ENCODE measurements at regions not wholly inside any gene's neighbourhood (a gene's known extent, or its start where the extent isn't known, plus 50 kb on each side); places are given as distances from the start of the nearest gene placed in this dataset.

DNA sequence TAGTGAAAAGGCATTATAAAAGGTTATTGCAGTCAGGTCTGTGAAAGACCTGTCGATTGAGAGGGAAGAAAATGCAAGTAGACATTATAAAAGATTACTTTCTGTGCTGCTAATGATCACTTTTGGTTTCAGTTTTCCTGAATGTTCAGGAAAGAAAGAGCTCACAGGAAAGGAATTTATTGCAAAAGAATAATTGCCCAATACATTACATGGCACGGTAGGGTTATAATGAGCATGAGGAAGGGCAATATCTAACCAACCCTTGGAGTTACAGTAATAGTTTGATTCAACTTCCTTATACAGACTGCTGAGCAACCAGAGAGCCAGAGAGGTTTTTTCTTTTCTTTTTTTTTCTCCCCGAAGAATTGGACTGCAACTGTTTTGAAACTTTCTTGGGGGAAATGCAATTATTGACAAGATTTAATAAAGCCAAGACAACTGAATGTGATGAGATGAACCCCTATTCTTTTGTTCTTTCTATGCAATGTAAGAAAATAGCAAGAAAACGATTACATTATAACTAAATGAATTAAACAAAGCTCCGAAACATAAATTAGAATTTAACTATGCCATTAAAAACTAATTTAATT lies 247.0 kb downstream of the C4orf33 start:
- Histone ChIP-seq H3K4me1 (peaks cover 7% of the 10 kb centered on the region), H3K27ac (peak overlapping the region; percentile 61), H3K36me3 (no peaks in the 10 kb centered on the region), H3K27me3 (no peaks in the 10 kb centered on the region), H3K4me3 (peak overlapping the region in 1 of 2 donors; percentile 13), H3K9me3 (no peaks in the 10 kb centered on the region)
- intact Hi-C loops (cut with DNase I), result no loop called here
- TF ChIP-seq POLR2AphosphoS5 (IDR thresholded peaks at IDR 0.05; ENCODE audit: insufficient read depth in 1 of 2, low read depth in 1 of 2) (peak in 1 of 2 donors; percentile 73), POLR2A (IDR thresholded peaks at IDR 0.05) (no peak)
- TF ChIP-seq, protein P1, sequence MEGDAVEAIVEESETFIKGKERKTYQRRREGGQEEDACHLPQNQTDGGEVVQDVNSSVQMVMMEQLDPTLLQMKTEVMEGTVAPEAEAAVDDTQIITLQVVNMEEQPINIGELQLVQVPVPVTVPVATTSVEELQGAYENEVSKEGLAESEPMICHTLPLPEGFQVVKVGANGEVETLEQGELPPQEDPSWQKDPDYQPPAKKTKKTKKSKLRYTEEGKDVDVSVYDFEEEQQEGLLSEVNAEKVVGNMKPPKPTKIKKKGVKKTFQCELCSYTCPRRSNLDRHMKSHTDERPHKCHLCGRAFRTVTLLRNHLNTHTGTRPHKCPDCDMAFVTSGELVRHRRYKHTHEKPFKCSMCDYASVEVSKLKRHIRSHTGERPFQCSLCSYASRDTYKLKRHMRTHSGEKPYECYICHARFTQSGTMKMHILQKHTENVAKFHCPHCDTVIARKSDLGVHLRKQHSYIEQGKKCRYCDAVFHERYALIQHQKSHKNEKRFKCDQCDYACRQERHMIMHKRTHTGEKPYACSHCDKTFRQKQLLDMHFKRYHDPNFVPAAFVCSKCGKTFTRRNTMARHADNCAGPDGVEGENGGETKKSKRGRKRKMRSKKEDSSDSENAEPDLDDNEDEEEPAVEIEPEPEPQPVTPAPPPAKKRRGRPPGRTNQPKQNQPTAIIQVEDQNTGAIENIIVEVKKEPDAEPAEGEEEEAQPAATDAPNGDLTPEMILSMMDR (IDR thresholded peaks at IDR 0.05), result no peak
- DNase-seq (ENCODE audit: extremely low spot score in 2 of 2), result no peak

DNA sequence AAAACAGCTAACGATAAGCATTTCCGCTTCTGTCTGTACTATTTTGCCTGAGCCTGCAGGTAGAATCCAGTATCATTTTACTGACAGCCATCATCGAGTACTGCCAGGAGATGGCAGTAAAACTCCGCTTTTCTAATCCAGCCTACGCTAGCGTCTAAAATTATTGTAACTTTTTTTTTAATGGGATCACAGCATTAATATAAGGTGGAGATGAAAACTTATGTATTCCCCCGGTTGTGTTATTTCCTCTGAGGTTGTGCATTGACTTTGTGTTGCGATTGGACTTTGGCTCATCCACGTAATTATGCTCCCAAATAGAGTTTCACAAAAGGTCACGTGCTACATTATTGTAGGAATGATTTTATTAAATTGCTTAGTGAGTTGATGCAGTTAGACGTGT lies 248.1 kb downstream of the C4orf33 start:
- DNase-seq (ENCODE audit: extremely low spot score in 2 of 2), result no peak
- Histone ChIP-seq H3K27ac (no peak overlapping the region), H3K36me3 (no peaks in the 10 kb centered on the region), H3K4me1 (peaks cover 7% of the 10 kb centered on the region), H3K27me3 (no peaks in the 10 kb centered on the region), H3K4me3 (no peak overlapping the region), H3K9me3 (no peaks in the 10 kb centered on the region)
- intact Hi-C loops (cut with DNase I), result no loop called here
- TF ChIP-seq POLR2AphosphoS5 (IDR thresholded peaks at IDR 0.05; ENCODE audit: insufficient read depth in 1 of 2, low read depth in 1 of 2) (no peak), POLR2A (IDR thresholded peaks at IDR 0.05) (no peak)
- TF ChIP-seq, protein P1 (IDR thresholded peaks at IDR 0.05), result no peak

DNA sequence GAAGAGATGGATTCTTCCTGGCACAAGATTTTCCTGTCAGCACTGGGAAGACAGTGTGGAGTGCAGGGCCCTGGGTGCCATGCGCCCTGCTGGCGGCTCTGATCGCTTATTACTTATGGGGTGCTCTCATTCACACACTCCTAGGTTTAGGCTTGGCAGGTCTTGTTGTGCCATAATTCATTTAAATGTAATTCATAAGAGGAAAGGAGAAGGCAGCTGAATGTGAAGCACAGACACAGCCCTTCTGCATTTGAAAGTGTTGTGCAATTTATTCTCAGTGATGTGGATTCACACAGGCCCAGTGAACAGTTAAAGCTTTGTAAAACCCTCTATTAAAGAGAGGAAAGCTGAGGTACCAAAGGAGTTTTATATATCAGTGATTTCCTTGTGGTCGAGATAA lies 249.7 kb downstream of the C4orf33 start:
- intact Hi-C loops (cut with DNase I), result no loop called here
- DNase-seq (ENCODE audit: extremely low spot score in 2 of 2), result no peak
- no peak overlapping the region for H3K4me3 ChIP-seq
- no peak for TF ChIP-seq POLR2AphosphoS5 (IDR thresholded peaks at IDR 0.05; ENCODE audit: insufficient read depth in 1 of 2, low read depth in 1 of 2)
- TF ChIP-seq, protein P1 (IDR thresholded peaks at IDR 0.05), result no peak
- TF ChIP-seq POLR2A (IDR thresholded peaks at IDR 0.05), result no peak
- no peaks in the 10 kb centered on the region for H3K27me3 ChIP-seq
- no peaks in the 10 kb centered on the region for H3K36me3 ChIP-seq
- H3K4me1 ChIP-seq, result peaks cover 7% of the 10 kb centered on the region
- H3K9me3 ChIP-seq, result no peaks in the 10 kb centered on the region
- H3K27ac ChIP-seq, result no peak overlapping the region

DNA sequence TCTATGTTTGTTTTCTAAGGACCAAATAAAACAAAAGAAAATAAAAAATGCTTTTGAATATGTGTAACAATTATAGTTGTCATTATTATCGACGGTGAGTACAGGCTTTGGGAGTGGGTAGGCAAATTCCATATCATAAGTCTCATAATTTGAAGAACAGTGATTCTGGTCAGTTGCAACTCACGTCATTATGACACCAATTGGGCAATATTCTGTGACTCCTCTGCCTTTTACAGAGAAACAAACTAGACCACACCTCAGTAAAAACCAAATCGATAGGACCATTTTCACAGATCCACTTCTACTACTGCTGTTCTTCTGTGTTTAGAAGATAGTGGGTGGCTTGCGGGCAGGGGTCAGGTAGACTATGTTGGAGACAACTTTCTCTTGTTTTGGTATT lies 250.1 kb downstream of the C4orf33 start:
- no peak overlapping the region for H3K27ac ChIP-seq

DNA sequence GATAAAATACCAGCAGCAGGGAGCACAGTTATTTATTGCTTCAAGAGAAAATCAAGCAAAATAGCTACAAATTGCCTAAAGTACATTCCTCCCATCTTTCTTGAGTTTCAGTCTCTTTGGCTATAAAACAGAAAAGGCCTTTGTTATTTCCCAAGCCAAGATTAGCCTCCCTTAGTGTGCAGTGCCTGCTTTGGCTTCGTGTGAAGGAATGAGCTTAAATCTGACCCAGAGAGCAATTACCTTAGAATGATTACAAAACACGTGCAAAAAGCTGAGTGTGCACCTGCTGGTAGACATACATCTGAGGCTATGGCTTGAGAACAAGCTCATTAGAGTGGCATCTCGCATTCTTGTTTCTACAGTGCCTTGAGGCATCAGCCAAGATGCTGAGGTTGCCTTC lies 250.8 kb downstream of the C4orf33 start:
- intact Hi-C loops (cut with DNase I), result no loop called here

More for the DNA sequence above, 250.1 kb downstream of the C4orf33 start:
- intact Hi-C loops (cut with DNase I), result no loop called here
- H3K4me1 ChIP-seq, result peaks cover 7% of the 10 kb centered on the region
- TF ChIP-seq POLR2A (IDR thresholded peaks at IDR 0.05), result no peak
- TF ChIP-seq POLR2AphosphoS5 (IDR thresholded peaks at IDR 0.05; ENCODE audit: insufficient read depth in 1 of 2, low read depth in 1 of 2), result no peak
- TF ChIP-seq, protein P1 (IDR thresholded peaks at IDR 0.05), result no peak
- DNase-seq (ENCODE audit: extremely low spot score in 2 of 2), result no peak
- H3K27me3 ChIP-seq, result no peaks in the 10 kb centered on the region
- no peak overlapping the region for H3K4me3 ChIP-seq
- no peaks in the 10 kb centered on the region for H3K36me3 ChIP-seq
- no peaks in the 10 kb centered on the region for H3K9me3 ChIP-seq

More for the DNA sequence above, 250.8 kb downstream of the C4orf33 start:
- no peaks in the 10 kb centered on the region for H3K27me3 ChIP-seq
- H3K36me3 ChIP-seq, result no peaks in the 10 kb centered on the region
- H3K9me3 ChIP-seq, result no peaks in the 10 kb centered on the region
- no peak for DNase-seq (ENCODE audit: extremely low spot score in 2 of 2)
- H3K27ac ChIP-seq, result no peak overlapping the region
- H3K4me1 ChIP-seq, result peaks cover 7% of the 10 kb centered on the region
- TF ChIP-seq, protein P1 (IDR thresholded peaks at IDR 0.05), result no peak
- no peak for TF ChIP-seq POLR2AphosphoS5 (IDR thresholded peaks at IDR 0.05; ENCODE audit: insufficient read depth in 1 of 2, low read depth in 1 of 2)
- H3K4me3 ChIP-seq, result no peak overlapping the region

Data from vagina (tissue), 2 donors.